ENCODE measurements at regions not wholly inside any gene's neighbourhood (a gene's known extent, or its start where the extent isn't known, plus 50 kb on each side); places are given as distances from the start of the nearest gene placed in this dataset.
A peak's percentile ranks its signal among the peaks of the same experiment; 100 is the strongest.

DNA sequence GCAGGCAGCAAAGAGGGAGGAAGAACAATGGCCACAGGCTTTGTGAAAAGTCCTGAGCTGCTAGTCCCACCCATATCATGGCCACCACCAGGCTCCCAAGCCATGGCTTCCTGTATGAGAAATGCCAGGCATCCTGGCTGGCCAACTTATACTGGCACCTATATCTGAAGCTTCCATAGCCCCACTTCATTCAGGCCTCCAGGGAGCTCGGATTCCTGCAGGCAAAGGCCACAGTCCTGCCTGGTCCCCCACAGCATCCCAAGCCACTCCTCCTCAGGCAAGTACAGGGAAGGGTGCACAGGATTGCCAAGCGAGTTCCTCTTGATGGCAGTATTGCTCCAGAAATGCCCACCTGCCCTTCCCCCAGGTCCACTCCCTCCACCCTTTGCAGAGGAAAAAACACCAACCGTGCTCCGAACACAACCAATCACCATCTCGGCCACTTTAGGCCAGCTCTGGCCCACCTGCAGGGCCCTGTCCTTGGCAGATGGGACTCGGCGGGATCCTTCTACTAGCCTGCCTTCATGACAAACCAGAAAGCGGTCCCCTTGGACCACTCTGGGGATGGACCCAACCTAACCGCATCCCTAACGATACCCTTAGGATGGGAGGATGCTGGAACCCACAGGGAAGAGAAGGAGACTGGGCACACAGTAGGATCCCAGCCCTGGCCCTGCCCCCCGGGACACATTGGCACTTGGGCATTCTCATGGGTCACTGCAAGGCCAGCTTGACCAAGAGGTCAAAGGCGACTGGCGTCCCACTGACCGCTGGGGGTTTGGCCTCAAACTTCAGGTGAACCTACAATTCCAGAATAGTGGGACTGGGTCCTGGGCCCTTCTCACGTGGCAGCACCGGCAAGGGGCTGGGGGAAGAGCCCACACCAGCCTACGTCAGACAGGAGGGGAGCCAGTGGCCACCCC lies 220.4 kb upstream of the AGTR2 start:
- TF ChIP-seq, protein P1, sequence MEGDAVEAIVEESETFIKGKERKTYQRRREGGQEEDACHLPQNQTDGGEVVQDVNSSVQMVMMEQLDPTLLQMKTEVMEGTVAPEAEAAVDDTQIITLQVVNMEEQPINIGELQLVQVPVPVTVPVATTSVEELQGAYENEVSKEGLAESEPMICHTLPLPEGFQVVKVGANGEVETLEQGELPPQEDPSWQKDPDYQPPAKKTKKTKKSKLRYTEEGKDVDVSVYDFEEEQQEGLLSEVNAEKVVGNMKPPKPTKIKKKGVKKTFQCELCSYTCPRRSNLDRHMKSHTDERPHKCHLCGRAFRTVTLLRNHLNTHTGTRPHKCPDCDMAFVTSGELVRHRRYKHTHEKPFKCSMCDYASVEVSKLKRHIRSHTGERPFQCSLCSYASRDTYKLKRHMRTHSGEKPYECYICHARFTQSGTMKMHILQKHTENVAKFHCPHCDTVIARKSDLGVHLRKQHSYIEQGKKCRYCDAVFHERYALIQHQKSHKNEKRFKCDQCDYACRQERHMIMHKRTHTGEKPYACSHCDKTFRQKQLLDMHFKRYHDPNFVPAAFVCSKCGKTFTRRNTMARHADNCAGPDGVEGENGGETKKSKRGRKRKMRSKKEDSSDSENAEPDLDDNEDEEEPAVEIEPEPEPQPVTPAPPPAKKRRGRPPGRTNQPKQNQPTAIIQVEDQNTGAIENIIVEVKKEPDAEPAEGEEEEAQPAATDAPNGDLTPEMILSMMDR (IDR thresholded peaks at IDR 0.05), result peak in 1 of 3 experiments; percentile 15
- TF ChIP-seq POLR2A (IDR thresholded peaks at IDR 0.05), result no peak
